IPS DF 6.9 (cell line): ENCODE measurements at regions not wholly inside any gene's neighbourhood (a gene's known extent, or its start where the extent isn't known, plus 50 kb on each side); places are given as distances from the start of the nearest gene placed in this dataset.

Experiments used
- DNase-seq: peaks from one replicate; pipeline ENCODE4 v3.0.0-alpha.2; 2013; ENCODE audit warnings: low read depth, low spot score
- H3K27ac ChIP-seq: one replicate; pipeline ENCODE4 v1.5.1; 2013; ENCODE audit warnings: low read length, control low read depth
- H3K27me3 ChIP-seq: 2 replicates; pipeline ENCODE4 v1.6.1; 2013; ENCODE audit warnings: mild to moderate bottlenecking, low read length; ENCODE audit not compliant: control insufficient read depth, insufficient read depth
- H3K36me3 ChIP-seq: 2 replicates; pipeline ENCODE4 v1.6.1; 2013; ENCODE audit warnings: low read length; ENCODE audit not compliant: control insufficient read depth, insufficient read depth
- H3K4me1 ChIP-seq: 2 replicates; pipeline ENCODE4 v1.6.1; 2013; ENCODE audit warnings: low read length; ENCODE audit not compliant: control insufficient read depth, insufficient read depth
- H3K4me3 ChIP-seq: 2 replicates; pipeline ENCODE4 v1.5.1; 2013; ENCODE audit warnings: mild to moderate bottlenecking, low read length
- H3K9me3 ChIP-seq: 2 replicates; pipeline ENCODE4 v1.6.1; 2013; ENCODE audit warnings: low read length, inconsistent platforms; ENCODE audit not compliant: control insufficient read depth, insufficient read depth
- WGBS: extraction: QIAGEN DNeasy Blood & Tissue Kit; methylation state at CpG from one replicate; pipeline ENCODE4 v1.1.7; 2013; ENCODE audit warnings: mixed read lengths, missing lambda C conversion rate; ENCODE audit not compliant: insufficient read length, insufficient coverage; 5-methylcytosine and 5-hydroxymethylcytosine counted together

GRCh38 chr1:87178441-87178840, 150.2 kb upstream of the LMO4 start:
- H3K27ac ChIP-seq, result no peak overlapping the region
- no peaks in the 10 kb centered on the region for H3K27me3 ChIP-seq
- no CpG with 5 or more reads among the region's 4 CpGs for WGBS
- no peak for DNase-seq
- no peaks in the 10 kb centered on the region; the same call in 1 of the 2 replicates for H3K4me1 ChIP-seq
- H3K9me3 ChIP-seq, result no peaks in the 10 kb centered on the region
- no peaks in the 10 kb centered on the region for H3K36me3 ChIP-seq
- H3K4me3 ChIP-seq, result no peak overlapping the region

DNA sequence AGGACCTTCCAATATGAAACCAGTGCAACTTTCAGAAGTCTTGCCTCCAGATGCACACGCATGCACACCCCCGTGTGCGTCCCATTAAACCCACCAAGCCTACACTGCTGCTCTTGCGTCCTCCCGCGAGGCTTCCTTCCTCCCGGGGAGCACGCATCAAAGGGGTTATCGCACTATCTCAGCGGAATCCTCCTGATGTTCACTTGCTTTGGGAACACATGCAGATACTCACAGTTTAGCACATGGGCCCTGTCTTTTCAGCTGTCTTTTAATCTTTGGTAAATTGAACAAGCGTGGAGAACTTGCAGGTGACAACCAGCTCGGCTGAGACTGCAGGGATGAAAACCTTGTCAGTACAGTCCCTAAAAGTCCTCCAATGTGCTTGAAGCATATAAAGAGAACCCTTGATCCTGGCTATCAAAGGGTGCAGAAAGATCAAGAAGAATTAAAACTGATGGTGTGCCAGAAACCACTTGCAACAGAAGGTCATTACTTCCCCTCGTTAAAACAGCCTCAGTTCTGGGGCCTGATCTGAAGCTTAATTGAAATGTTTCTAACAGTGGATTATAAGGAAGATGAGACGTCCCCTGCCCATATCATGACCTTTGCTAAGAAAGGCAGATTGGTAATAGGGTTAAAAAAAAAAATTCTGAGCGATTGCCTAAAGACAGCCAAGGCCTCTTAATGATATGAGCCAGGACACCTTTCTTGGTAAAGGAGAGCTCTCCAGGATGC, 149.4 kb upstream of the LMO4 start:
- DNase-seq, result no peak
- H3K27me3 ChIP-seq, result no peaks in the 10 kb centered on the region
- no peaks in the 10 kb centered on the region for H3K36me3 ChIP-seq
- no CpG with 5 or more reads among the region's 15 CpGs for WGBS
- H3K4me1 ChIP-seq, result no peaks in the 10 kb centered on the region; the same call in 1 of the 2 replicates
- no peaks in the 10 kb centered on the region for H3K9me3 ChIP-seq
- H3K4me3 ChIP-seq, result no peak overlapping the region
- no peak overlapping the region for H3K27ac ChIP-seq

DNA sequence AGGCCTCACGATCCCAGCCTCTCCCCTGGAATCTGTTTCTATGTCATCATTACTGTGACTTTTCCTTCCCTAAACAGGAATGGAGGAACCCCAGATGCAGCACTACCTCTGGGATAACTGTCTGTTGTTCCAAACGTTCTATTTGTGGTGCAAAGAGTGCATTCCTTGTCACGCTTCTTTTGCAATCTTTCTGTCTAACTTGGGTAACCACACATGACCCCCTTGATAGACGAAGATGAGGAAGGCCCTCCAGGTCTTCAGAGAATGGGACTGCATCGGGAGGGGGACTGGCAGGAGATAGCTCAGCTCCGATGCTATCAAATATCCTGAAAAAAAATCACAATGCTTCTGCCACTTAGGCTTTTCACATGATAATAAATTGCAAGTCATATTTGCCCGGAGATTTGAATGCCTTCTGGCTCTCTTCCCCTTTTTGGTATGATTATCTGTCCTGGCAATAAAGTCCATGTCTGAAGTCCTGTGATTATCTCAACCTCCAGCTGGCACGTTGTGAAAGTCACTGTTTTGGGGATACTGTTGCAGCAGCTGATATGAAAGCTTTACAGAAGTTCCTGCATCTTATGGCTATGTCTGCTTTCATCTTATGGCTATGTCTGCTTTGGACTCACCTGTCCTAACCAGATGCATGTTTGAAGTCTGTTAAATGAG, 148.7 kb upstream of the LMO4 start:
- no peak for DNase-seq

GRCh38 chr1:87180682-87181081, 148.0 kb upstream of the LMO4 start:
- H3K4me3 ChIP-seq, result no peak overlapping the region
- H3K27me3 ChIP-seq, result no peaks in the 10 kb centered on the region
- no peak for DNase-seq
- H3K36me3 ChIP-seq, result no peaks in the 10 kb centered on the region
- no CpG with 5 or more reads among the region's 3 CpGs for WGBS
- no peak overlapping the region for H3K27ac ChIP-seq
- no peaks in the 10 kb centered on the region for H3K9me3 ChIP-seq
- no peaks in the 10 kb centered on the region; the same call in 1 of the 2 replicates for H3K4me1 ChIP-seq

More for the DNA sequence above, 148.7 kb upstream of the LMO4 start:
- WGBS, result no CpG with 5 or more reads among the region's 8 CpGs
- Histone ChIP-seq H3K36me3 (no peaks in the 10 kb centered on the region), H3K27me3 (no peaks in the 10 kb centered on the region), H3K4me3 (no peak overlapping the region), H3K4me1 (no peaks in the 10 kb centered on the region; the same call in 1 of the 2 replicates), H3K9me3 (no peaks in the 10 kb centered on the region), H3K27ac (no peak overlapping the region)

DNA sequence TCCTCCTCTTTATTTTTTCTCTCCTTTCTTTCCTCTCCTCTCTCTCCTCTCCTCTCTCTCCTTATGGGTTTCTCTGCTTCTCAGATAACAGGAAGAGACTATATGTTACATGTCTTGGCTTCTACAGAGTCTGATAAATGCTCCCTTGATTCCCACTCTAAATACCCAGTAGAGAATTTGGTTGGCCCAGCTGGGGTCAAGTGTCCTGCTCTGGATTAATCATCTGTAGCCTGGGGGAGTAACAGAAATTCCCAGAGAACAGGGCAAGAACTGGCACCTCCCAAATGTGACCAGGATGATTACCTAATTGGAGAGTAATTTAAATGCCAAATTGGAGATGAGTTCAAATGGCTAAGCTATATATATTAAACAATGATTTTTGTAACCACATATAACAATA, 146.1 kb upstream of the LMO4 start:
- no peak for DNase-seq
- Histone ChIP-seq H3K4me3 (no peak overlapping the region), H3K27ac (no peak overlapping the region), H3K36me3 (no peaks in the 10 kb centered on the region), H3K4me1 (no peaks in the 10 kb centered on the region; the same call in 1 of the 2 replicates), H3K27me3 (no peaks in the 10 kb centered on the region), H3K9me3 (no peaks in the 10 kb centered on the region)

GRCh38 chr1:87185077-87185476, 143.6 kb upstream of the LMO4 start:
- no peak overlapping the region for H3K27ac ChIP-seq
- DNase-seq, result no peak
- no peaks in the 10 kb centered on the region for H3K36me3 ChIP-seq
- no peaks in the 10 kb centered on the region for H3K9me3 ChIP-seq
- no peaks in the 10 kb centered on the region; the same call in 1 of the 2 replicates for H3K4me1 ChIP-seq
- no peak overlapping the region for H3K4me3 ChIP-seq
- WGBS, result no CpG with 5 or more reads among the region's 4 CpGs
- no peaks in the 10 kb centered on the region for H3K27me3 ChIP-seq

GRCh38 chr1:87186346-87186745, 142.3 kb upstream of the LMO4 start:
- Histone ChIP-seq H3K27me3 (no peaks in the 10 kb centered on the region; the same call in 1 of the 2 replicates), H3K4me1 (no peaks in the 10 kb centered on the region; the same call in 1 of the 2 replicates), H3K4me3 (no peak overlapping the region), H3K27ac (no peak overlapping the region), H3K9me3 (no peaks in the 10 kb centered on the region), H3K36me3 (no peaks in the 10 kb centered on the region)
- DNase-seq, result no peak
- WGBS, result no CpG with 5 or more reads among the region's 3 CpGs

GRCh38 chr1:87188640-87189039, 140.0 kb upstream of the LMO4 start:
- Histone ChIP-seq H3K4me3 (no peak overlapping the region), H3K27me3 (no peaks in the 10 kb centered on the region; the same call in 1 of the 2 replicates), H3K27ac (no peak overlapping the region), H3K36me3 (no peaks in the 10 kb centered on the region), H3K4me1 (no peaks in the 10 kb centered on the region; the same call in 1 of the 2 replicates), H3K9me3 (no peaks in the 10 kb centered on the region)
- no peak for DNase-seq
- no CpG with 5 or more reads among the region's 3 CpGs for WGBS

DNA sequence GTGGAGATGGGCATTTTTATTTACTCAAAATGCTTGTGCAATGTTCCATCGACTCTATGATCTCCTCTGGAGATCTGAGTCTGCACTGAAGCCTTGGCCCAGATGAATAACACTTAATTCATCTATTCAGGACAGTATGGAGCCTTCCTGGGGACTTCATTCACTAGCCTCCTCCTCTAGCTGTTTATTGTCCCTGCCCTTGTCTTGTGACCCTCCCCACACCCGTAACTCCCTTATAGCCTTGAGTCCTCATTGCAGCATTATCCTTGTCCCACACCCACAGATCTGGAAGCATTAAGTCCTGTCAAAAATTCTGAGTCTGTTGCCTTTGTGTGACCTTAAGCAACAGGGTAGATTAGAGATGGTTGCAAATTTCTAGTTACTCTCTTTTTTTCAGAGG, 138.3 kb upstream of the LMO4 start:
- H3K36me3 ChIP-seq, result no peaks in the 10 kb centered on the region
- WGBS, result no CpG with 5 or more reads among the region's 2 CpGs

DNA sequence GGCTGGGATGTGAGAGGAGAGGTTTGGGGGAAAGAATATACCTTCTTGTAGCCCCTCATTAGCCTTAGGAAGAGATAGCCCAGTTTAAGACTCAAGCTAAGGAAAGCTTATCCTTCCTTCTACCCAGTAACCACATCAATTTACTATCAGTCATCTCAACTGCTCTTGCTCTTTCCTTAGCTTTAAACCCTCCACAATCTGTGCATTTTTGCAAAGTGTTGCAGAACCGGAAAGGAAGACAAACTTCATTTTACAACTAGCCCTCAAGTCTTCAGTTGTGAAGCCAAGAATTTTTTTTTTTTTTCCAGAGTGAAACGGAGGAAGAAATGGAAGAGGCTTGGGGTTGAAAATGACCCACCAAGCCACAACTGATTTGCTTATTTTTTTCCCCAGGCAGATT, 137.0 kb upstream of the LMO4 start:
- Histone ChIP-seq H3K27ac (no peak overlapping the region), H3K4me3 (no peak overlapping the region)
- WGBS, result no CpG with 5 or more reads among the region's 2 CpGs

More for the DNA sequence above, 138.3 kb upstream of the LMO4 start:
- Histone ChIP-seq H3K27ac (no peak overlapping the region), H3K4me1 (no peaks in the 10 kb centered on the region; the same call in 1 of the 2 replicates), H3K4me3 (no peak overlapping the region), H3K9me3 (no peaks in the 10 kb centered on the region), H3K27me3 (no peaks in the 10 kb centered on the region; the same call in 1 of the 2 replicates)
- no peak for DNase-seq

More for the DNA sequence above, 137.0 kb upstream of the LMO4 start:
- no peaks in the 10 kb centered on the region; the same call in 1 of the 2 replicates for H3K27me3 ChIP-seq
- no peak for DNase-seq
- H3K9me3 ChIP-seq, result no peaks in the 10 kb centered on the region
- no peaks in the 10 kb centered on the region; the same call in 1 of the 2 replicates for H3K4me1 ChIP-seq
- H3K36me3 ChIP-seq, result no peaks in the 10 kb centered on the region
